ENCODE measurements at regions not wholly inside any gene's neighbourhood (a gene's known extent, or its start where the extent isn't known, plus 50 kb on each side); places are given as distances from the start of the nearest gene placed in this dataset.

GRCh38 chr3:6108957-6109356 is 752.0 kb upstream of the GRM7 start:
- Histone ChIP-seq H3K9me3 (ENCODE audit: control insufficient read depth in 2 of 2, insufficient read depth in 1 of 2, low read length in 1 of 2) (no peaks in the 10 kb centered on the region), H3K36me3 (ENCODE audit: control insufficient read depth in 2 of 2, insufficient read depth in 2 of 2, low read length in 1 of 2) (no peaks in the 10 kb centered on the region), H3K4me3 (ENCODE audit: low read length in 2 of 2) (no peak overlapping the region), H3K27me3 (ENCODE audit: control insufficient read depth in 2 of 2, insufficient read depth in 1 of 2, low read length in 1 of 2) (no peaks in the 10 kb centered on the region), H3K4me1 (ENCODE audit: control insufficient read depth in 2 of 2, insufficient read depth in 2 of 2, low read length in 2 of 2) (no peaks in the 10 kb centered on the region), H3K27ac (ENCODE audit: low read depth in 1 of 2, low read length in 1 of 2) (no peak overlapping the region)
- WGBS: 95% methylated on average over 7 of the region's 7 CpGs
- no peak for DNase-seq (ENCODE audit: low read depth in 6 of 9, low spot score in 9 of 9)

GRCh38 chr3:6110451-6110850 is 750.5 kb upstream of the GRM7 start:
- Histone ChIP-seq H3K27ac (ENCODE audit: low read depth in 1 of 2, low read length in 1 of 2) (no peak overlapping the region), H3K4me1 (ENCODE audit: control insufficient read depth in 2 of 2, insufficient read depth in 2 of 2, low read length in 2 of 2) (no peaks in the 10 kb centered on the region), H3K4me3 (ENCODE audit: low read length in 2 of 2) (no peak overlapping the region), H3K27me3 (ENCODE audit: control insufficient read depth in 2 of 2, insufficient read depth in 1 of 2, low read length in 1 of 2) (no peaks in the 10 kb centered on the region), H3K9me3 (ENCODE audit: control insufficient read depth in 2 of 2, insufficient read depth in 1 of 2, low read length in 1 of 2) (no peaks in the 10 kb centered on the region), H3K36me3 (ENCODE audit: control insufficient read depth in 2 of 2, insufficient read depth in 2 of 2, low read length in 1 of 2) (no peaks in the 10 kb centered on the region)
- DNase-seq (ENCODE audit: low read depth in 6 of 9, low spot score in 9 of 9): no peak
- WGBS: 83% methylated on average over 3 of the region's 3 CpGs

- Histone ChIP-seq H3K27me3 (ENCODE audit: control insufficient read depth in 2 of 2, insufficient read depth in 1 of 2, low read length in 1 of 2) (no peaks in the 10 kb centered on the region), H3K27ac (ENCODE audit: low read depth in 1 of 2, low read length in 1 of 2) (no peak overlapping the region), H3K9me3 (ENCODE audit: control insufficient read depth in 2 of 2, insufficient read depth in 1 of 2, low read length in 1 of 2) (no peaks in the 10 kb centered on the region), H3K36me3 (ENCODE audit: control insufficient read depth in 2 of 2, insufficient read depth in 2 of 2, low read length in 1 of 2) (no peaks in the 10 kb centered on the region), H3K4me3 (ENCODE audit: low read length in 2 of 2) (no peak overlapping the region), H3K4me1 (ENCODE audit: control insufficient read depth in 2 of 2, insufficient read depth in 2 of 2, low read length in 2 of 2) (no peaks in the 10 kb centered on the region)
- no peak for DNase-seq (ENCODE audit: low read depth in 6 of 9, low spot score in 9 of 9)
- 71% methylated on average over 3 of the region's 3 CpGs for WGBS
Observed at GRCh38 chr3:6112546-6112945, 748.4 kb upstream of the GRM7 start.

- 94% methylated on average over 2 of the region's 2 CpGs for WGBS
- Histone ChIP-seq H3K27me3 (ENCODE audit: control insufficient read depth in 2 of 2, insufficient read depth in 1 of 2, low read length in 1 of 2) (no peaks in the 10 kb centered on the region), H3K9me3 (ENCODE audit: control insufficient read depth in 2 of 2, insufficient read depth in 1 of 2, low read length in 1 of 2) (no peaks in the 10 kb centered on the region), H3K4me3 (ENCODE audit: low read length in 2 of 2) (no peak overlapping the region), H3K4me1 (ENCODE audit: control insufficient read depth in 2 of 2, insufficient read depth in 2 of 2, low read length in 2 of 2) (no peaks in the 10 kb centered on the region), H3K36me3 (ENCODE audit: control insufficient read depth in 2 of 2, insufficient read depth in 2 of 2, low read length in 1 of 2) (no peaks in the 10 kb centered on the region), H3K27ac (ENCODE audit: low read depth in 1 of 2, low read length in 1 of 2) (no peak overlapping the region)
- DNase-seq (ENCODE audit: low read depth in 6 of 9, low spot score in 9 of 9): no peak
Observed at GRCh38 chr3:6113338-6113737, 747.6 kb upstream of the GRM7 start.

- no peaks in the 10 kb centered on the region for H3K36me3 ChIP-seq (ENCODE audit: control insufficient read depth in 2 of 2, insufficient read depth in 2 of 2, low read length in 1 of 2)
- DNase-seq (ENCODE audit: low read depth in 6 of 9, low spot score in 9 of 9): no peak
- H3K4me3 ChIP-seq (ENCODE audit: low read length in 2 of 2): no peak overlapping the region
- H3K4me1 ChIP-seq (ENCODE audit: control insufficient read depth in 2 of 2, insufficient read depth in 2 of 2, low read length in 2 of 2): no peaks in the 10 kb centered on the region
- no peaks in the 10 kb centered on the region for H3K27me3 ChIP-seq (ENCODE audit: control insufficient read depth in 2 of 2, insufficient read depth in 1 of 2, low read length in 1 of 2)
- H3K9me3 ChIP-seq (ENCODE audit: control insufficient read depth in 2 of 2, insufficient read depth in 1 of 2, low read length in 1 of 2): no peaks in the 10 kb centered on the region
- WGBS: 95% methylated on average over 3 of the region's 3 CpGs
- no peak overlapping the region for H3K27ac ChIP-seq (ENCODE audit: low read depth in 1 of 2, low read length in 1 of 2)
Observed at GRCh38 chr3:6119367-6119766, 741.5 kb upstream of the GRM7 start.

GRCh38 chr3:6120786-6121185 is 740.1 kb upstream of the GRM7 start:
- H3K36me3 ChIP-seq (ENCODE audit: control insufficient read depth in 2 of 2, insufficient read depth in 2 of 2, low read length in 1 of 2): no peaks in the 10 kb centered on the region

GRCh38 chr3:6124875-6125274 is 736.0 kb upstream of the GRM7 start:
- WGBS: 92% methylated on average over 5 of the region's 5 CpGs

More at GRCh38 chr3:6120786-6121185, 740.1 kb upstream of the GRM7 start:
- 91% methylated on average over 5 of the region's 5 CpGs for WGBS
- Histone ChIP-seq H3K4me3 (ENCODE audit: low read length in 2 of 2) (no peak overlapping the region), H3K4me1 (ENCODE audit: control insufficient read depth in 2 of 2, insufficient read depth in 2 of 2, low read length in 2 of 2) (no peaks in the 10 kb centered on the region), H3K27me3 (ENCODE audit: control insufficient read depth in 2 of 2, insufficient read depth in 1 of 2, low read length in 1 of 2) (no peaks in the 10 kb centered on the region), H3K9me3 (ENCODE audit: control insufficient read depth in 2 of 2, insufficient read depth in 1 of 2, low read length in 1 of 2) (no peaks in the 10 kb centered on the region), H3K27ac (ENCODE audit: low read depth in 1 of 2, low read length in 1 of 2) (no peak overlapping the region)
- DNase-seq (ENCODE audit: low read depth in 6 of 9, low spot score in 9 of 9): no peak

GRCh38 chr3:6125520-6125919 is 735.4 kb upstream of the GRM7 start:
- WGBS: 78% methylated on average over 3 of the region's 3 CpGs
- Histone ChIP-seq H3K27me3 (ENCODE audit: control insufficient read depth in 2 of 2, insufficient read depth in 1 of 2, low read length in 1 of 2) (no peaks in the 10 kb centered on the region), H3K9me3 (ENCODE audit: control insufficient read depth in 2 of 2, insufficient read depth in 1 of 2, low read length in 1 of 2) (peaks cover 0 to 4% of the 10 kb centered on the region in 2 donors), H3K4me1 (ENCODE audit: control insufficient read depth in 2 of 2, insufficient read depth in 2 of 2, low read length in 2 of 2) (no peaks in the 10 kb centered on the region), H3K27ac (ENCODE audit: low read depth in 1 of 2, low read length in 1 of 2) (no peak overlapping the region), H3K36me3 (ENCODE audit: control insufficient read depth in 2 of 2, insufficient read depth in 2 of 2, low read length in 1 of 2) (no peaks in the 10 kb centered on the region), H3K4me3 (ENCODE audit: low read length in 2 of 2) (no peak overlapping the region)
- DNase-seq (ENCODE audit: low read depth in 6 of 9, low spot score in 9 of 9): no peak

More at GRCh38 chr3:6124875-6125274, 736.0 kb upstream of the GRM7 start:
- no peaks in the 10 kb centered on the region for H3K4me1 ChIP-seq (ENCODE audit: control insufficient read depth in 2 of 2, insufficient read depth in 2 of 2, low read length in 2 of 2)
- no peak for DNase-seq (ENCODE audit: low read depth in 6 of 9, low spot score in 9 of 9)
- H3K4me3 ChIP-seq (ENCODE audit: low read length in 2 of 2): no peak overlapping the region
- no peaks in the 10 kb centered on the region for H3K27me3 ChIP-seq (ENCODE audit: control insufficient read depth in 2 of 2, insufficient read depth in 1 of 2, low read length in 1 of 2)
- peaks cover 0 to 4% of the 10 kb centered on the region in 2 donors for H3K9me3 ChIP-seq (ENCODE audit: control insufficient read depth in 2 of 2, insufficient read depth in 1 of 2, low read length in 1 of 2)
- no peaks in the 10 kb centered on the region for H3K36me3 ChIP-seq (ENCODE audit: control insufficient read depth in 2 of 2, insufficient read depth in 2 of 2, low read length in 1 of 2)
- no peak overlapping the region for H3K27ac ChIP-seq (ENCODE audit: low read depth in 1 of 2, low read length in 1 of 2)

GRCh38 chr3:6132684-6133432 is 728.1 kb upstream of the GRM7 start:
- DNase-seq (ENCODE audit: low read depth in 6 of 9, low spot score in 9 of 9): no peak
- Histone ChIP-seq H3K36me3 (ENCODE audit: control insufficient read depth in 2 of 2, insufficient read depth in 2 of 2, low read length in 1 of 2) (no peaks in the 10 kb centered on the region), H3K27me3 (ENCODE audit: control insufficient read depth in 2 of 2, insufficient read depth in 1 of 2, low read length in 1 of 2) (no peaks in the 10 kb centered on the region), H3K4me1 (ENCODE audit: control insufficient read depth in 2 of 2, insufficient read depth in 2 of 2, low read length in 2 of 2) (no peaks in the 10 kb centered on the region), H3K9me3 (ENCODE audit: control insufficient read depth in 2 of 2, insufficient read depth in 1 of 2, low read length in 1 of 2) (peaks cover 0 to 3% of the 10 kb centered on the region in 2 donors), H3K4me3 (ENCODE audit: low read length in 2 of 2) (no peak overlapping the region), H3K27ac (ENCODE audit: low read depth in 1 of 2, low read length in 1 of 2) (no peak overlapping the region)
- 96% methylated on average over 8 of the region's 8 CpGs for WGBS
